NCI-H1105 treated with DMSO at 0.1 percent for 48 hours (cell line): ENCODE measurements at regions not wholly inside any gene's neighbourhood (a gene's known extent, or its start where the extent isn't known, plus 50 kb on each side); places are given as distances from the start of the nearest gene placed in this dataset.
A peak's percentile ranks its signal among the peaks of the same experiment; 100 is the strongest.

Experiments
- DNase-seq: peaks from one replicate; lab custom pipeline; 2025; lab: John Stamatoyannopoulos, UW

GRCh38 chr20:11212272-11212671, 538.5 kb upstream of the JAG1 start:
- DNase-seq: no peak

GRCh38 chr20:11212902-11213301, 539.1 kb upstream of the JAG1 start:
- no peak for DNase-seq

GRCh38 chr20:11214256-11214840, 540.5 kb upstream of the JAG1 start:
- no peak for DNase-seq

GRCh38 chr20:11216451-11217314, 542.9 kb upstream of the JAG1 start:
- DNase-seq: no peak

GRCh38 chr20:11217326-11218172, 543.8 kb upstream of the JAG1 start:
- DNase-seq: no peak

GRCh38 chr20:11218173-11218680, 544.4 kb upstream of the JAG1 start:
- no peak for DNase-seq

GRCh38 chr20:11219192-11219591, 545.4 kb upstream of the JAG1 start:
- DNase-seq: no peak

GRCh38 chr20:11221046-11221445, 547.2 kb upstream of the JAG1 start:
- DNase-seq: no peak

GRCh38 chr20:11222243-11222642, 548.4 kb upstream of the JAG1 start:
- DNase-seq: no peak

GRCh38 chr20:11227602-11228001, 553.8 kb upstream of the JAG1 start:
- DNase-seq: no peak

- no peak for DNase-seq
Measured at GRCh38 chr20:11229772-11230171, 556.0 kb upstream of the JAG1 start.

GRCh38 chr20:11230999-11231398, 557.2 kb upstream of the JAG1 start:
- DNase-seq: no peak

- DNase-seq: no peak
Measured at GRCh38 chr20:11231742-11232648, 558.2 kb upstream of the JAG1 start.

GRCh38 chr20:11232896-11233295, 559.1 kb upstream of the JAG1 start:
- DNase-seq: no peak

- no peak for DNase-seq
Measured at GRCh38 chr20:11234181-11234580, 560.4 kb upstream of the JAG1 start.

- DNase-seq: no peak
Measured at GRCh38 chr20:11234608-11235007, 560.8 kb upstream of the JAG1 start.

GRCh38 chr20:11235058-11235457, 561.3 kb upstream of the JAG1 start:
- no peak for DNase-seq

- no peak for DNase-seq
Measured at GRCh38 chr20:11242320-11242719, 568.5 kb upstream of the JAG1 start.

- no peak for DNase-seq
Measured at GRCh38 chr20:11245431-11245830, 571.6 kb upstream of the JAG1 start.

- peak; percentile 24 for DNase-seq
Measured at GRCh38 chr20:11246251-11246775, 572.5 kb upstream of the JAG1 start.
